GM08714 (cell line): ENCODE measurements at regions not wholly inside any gene's neighbourhood (a gene's known extent, or its start where the extent isn't known, plus 50 kb on each side); places are given as distances from the start of the nearest gene placed in this dataset.
"Not testable (repeated sequence)": the region's sequence is repeated elsewhere in the genome, so short reads cannot be mapped to it uniquely, and the experiment has no call there.

Source experiments
- H3K4me3 ChIP-seq: fragments of 200-500 bp; sonication (Bioruptor generic); 2 replicates; pipeline ENCODE4 v1.5.1; 2014; ENCODE audit warnings: mild to moderate bottlenecking, low read length, inconsistent platforms
- ZNF274 ChIP-seq: IDR thresholded peaks from 2 replicates; pipeline ENCODE4 v1.6.1; 2012; ENCODE audit warnings: mild to moderate bottlenecking, low read depth, low read length

DNA sequence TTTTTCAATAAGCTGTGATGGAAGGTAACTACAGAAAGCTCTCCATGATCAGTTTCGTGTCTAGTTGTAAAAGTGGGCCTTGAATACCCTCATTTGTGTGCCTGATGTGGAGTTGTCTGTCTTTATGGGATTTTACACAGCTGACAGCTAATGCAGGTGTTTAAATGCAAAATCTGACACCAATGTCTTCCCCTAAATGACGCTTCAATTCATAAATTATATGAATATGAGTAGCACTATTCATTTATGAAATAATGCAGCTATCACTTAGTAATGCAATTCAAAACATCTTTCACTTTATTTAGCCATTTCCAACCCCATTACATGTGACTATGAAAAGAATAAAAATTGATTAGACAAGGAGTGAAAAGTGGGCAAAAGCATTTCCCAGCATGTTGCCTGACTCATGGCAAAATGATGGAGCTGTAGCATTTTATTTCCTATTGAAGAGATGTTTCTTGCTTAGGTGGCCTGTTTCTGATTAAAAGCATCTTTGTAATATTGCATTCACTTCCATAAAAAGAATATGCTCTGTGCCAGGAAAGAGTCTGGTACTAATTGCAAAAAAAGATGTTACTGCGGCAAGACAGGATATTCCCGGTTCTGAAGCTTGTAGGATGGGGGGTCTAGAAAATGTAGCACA lies 116.7 kb upstream of the HAPLN1 start:
- no peak for TF ChIP-seq ZNF274
- H3K4me3 ChIP-seq = no peak overlapping the region

DNA sequence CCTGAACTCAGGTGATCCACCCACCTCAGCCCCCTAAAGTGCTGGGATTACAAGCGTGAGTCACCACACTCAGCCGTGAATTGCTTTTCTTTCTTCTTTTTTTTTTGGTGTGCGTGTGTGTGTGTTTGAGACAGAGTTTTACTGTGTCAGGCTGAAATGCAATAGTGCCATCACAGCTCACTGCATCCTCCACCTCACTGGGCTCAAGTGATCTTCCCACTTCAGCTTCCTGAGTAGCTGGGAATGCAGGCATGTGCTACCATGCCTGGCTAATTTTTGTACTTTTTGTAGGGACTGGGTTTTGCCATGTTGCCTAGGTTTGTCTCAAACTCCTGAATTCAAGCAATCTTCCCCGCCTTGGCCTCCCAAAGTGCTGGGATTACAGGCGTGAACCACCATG lies 113.7 kb upstream of the HAPLN1 start:
- H3K4me3 ChIP-seq = no peak overlapping the region
- TF ChIP-seq ZNF274 = no peak

DNA sequence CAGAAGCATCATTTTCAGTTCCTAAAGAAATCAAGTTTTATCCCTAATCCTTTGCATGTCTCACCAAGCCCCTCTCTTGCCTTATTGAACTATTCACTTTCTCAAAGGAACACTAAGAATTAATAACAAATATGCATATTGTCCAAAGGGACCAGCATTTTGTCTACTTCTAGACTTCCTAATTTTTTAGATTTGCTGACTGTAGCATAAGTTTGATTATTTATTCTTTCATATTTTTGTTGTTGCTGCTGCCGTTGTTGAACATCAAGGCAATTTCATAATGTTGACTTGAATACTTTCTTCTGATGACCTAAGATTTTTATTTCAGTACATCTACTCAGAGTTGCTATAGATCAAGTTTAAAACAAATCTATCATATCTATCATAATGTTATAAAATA lies 111.2 kb upstream of the HAPLN1 start:
- no peak for TF ChIP-seq ZNF274
- H3K4me3 ChIP-seq = no peak overlapping the region

DNA sequence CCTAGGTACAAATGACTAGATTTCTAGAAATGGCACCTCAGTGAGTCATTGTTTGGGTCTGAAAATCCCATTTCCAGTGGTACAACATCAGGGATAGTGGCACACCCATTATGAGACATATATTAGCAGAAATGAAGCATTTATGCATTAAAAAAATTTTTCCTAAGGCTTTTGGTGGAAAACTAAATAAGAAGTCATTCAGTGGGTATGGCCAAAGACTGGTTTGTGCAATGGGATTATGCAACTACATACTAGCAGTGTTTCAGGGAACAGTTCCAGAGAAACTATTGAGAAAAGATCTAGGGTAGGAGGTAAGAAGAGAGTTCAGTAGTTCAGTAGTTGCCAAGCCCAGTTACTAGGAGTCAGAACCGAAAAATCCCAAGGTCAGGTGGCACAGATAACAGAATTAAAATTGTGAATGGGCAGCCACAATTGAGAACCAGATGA lies 106.5 kb upstream of the HAPLN1 start:
- no peak for TF ChIP-seq ZNF274
- no peak overlapping the region for H3K4me3 ChIP-seq

DNA sequence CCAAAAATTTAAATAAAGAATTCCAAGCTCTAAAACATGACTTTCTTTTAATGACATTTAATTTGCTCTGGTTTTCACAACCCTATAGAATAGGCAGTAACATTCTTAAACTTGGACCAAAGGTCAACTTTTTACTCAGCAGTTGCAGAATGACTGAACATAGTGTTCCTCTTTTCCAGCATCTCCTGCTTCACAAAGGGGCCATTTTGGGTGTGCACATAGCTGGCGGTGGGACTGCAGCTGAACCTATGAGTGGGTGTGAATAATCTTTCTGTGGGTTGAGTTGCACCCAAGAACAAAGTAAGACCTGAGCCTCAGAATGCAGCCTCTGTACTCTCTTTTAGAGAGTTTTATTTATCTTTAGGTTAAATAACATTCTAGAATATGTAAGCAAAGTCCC lies 96.9 kb upstream of the HAPLN1 start:
- TF ChIP-seq ZNF274 = no peak
- no peak overlapping the region for H3K4me3 ChIP-seq

DNA sequence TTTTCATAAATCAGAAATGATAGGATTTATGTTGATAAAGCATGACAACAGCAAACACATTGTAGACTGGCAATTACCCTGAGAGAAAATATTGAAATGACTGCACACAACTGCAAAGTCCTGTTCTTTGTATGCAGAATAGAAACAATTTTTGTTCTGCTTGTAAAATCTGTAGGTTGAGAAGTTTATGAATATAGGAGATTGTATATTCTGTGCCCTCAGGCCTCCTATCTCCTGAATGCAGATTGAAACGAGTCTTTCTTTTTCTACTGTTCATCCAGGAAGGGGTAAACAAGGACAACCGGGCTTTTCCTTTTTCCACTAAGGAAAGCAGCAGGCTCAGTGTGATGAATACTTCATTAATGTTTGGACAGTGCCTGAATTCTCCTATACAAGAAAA lies 95.0 kb upstream of the HAPLN1 start:
- no peak for TF ChIP-seq ZNF274
- no peak overlapping the region for H3K4me3 ChIP-seq

DNA sequence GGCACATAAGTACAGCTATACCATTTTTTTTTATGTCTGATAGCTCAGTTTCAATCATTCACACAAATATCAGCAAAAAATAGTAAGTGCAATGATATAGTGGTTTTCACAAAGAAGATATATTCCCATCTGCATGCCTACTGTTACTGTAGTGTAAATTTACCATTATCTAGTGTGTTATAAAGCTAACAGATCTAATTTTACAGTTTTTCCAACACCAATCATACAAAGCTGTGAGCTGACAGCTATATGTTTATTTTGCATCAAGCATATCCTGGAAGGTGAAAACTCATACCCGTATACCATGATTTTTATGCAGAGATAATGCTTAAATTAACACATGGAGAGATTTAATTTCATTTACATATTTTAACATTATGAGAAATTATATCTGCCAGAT lies 89.9 kb upstream of the HAPLN1 start:
- no peak overlapping the region for H3K4me3 ChIP-seq
- no peak for TF ChIP-seq ZNF274

DNA sequence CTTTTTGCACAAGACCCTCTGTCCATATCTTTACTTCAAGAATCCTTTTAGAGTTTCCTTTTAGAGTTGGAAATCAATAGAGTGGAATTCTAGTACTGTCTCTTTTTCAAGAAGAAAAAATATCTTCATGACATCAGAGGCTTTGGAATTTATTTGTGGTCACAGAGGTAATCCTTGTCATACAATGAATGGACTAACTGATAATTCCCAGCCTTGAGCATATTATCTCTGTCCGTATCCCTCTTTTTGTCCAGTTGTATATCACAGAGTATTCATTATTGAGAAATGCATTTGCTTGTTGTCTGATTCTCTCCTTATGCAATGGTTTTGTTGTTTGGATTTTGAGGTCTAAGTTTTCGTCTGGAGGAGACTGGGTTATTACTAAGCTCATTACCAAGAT lies 82.0 kb upstream of the HAPLN1 start:
- H3K4me3 ChIP-seq = no peak overlapping the region
- no peak for TF ChIP-seq ZNF274

DNA sequence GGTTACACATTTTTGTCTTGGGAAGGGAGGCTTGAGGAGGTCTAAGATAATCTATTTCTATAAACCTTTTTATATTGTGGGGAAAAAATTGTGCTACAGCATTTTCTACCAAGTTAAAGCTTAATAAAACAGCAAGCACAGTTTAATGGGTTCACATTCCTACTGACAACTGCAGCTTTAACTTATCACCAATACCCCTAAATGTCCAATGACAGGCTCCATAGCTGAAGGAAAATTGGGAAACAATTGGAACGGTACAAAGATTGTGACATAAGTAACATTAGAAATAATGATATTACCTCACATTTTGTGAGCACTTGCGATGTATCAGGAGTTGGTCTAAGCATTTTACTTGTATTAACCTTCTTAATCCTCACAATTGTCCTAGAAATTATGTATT lies 79.5 kb upstream of the HAPLN1 start:
- no peak overlapping the region for H3K4me3 ChIP-seq
- no peak for TF ChIP-seq ZNF274

DNA sequence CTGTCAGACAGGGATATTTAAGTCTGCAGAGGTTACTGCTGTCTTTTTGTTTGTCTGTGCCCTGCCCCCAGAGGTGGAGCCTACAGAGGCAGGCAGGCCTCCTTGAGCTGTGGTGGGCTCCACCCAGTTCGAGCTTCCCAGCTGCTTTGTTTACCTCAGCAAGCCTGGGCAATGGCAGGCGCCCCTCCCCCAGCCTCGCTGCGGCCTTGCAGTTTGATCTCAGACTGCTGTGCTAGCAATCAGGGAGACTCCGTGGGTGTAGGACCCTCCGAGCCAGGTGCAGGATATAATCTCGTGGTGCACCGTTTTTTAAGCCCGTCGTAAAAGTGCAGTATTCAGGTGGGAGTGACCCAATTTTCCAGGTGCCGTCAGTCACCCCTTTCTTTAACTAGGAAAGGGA lies 78.4 kb upstream of the HAPLN1 start:
- H3K4me3 ChIP-seq = not testable (repeated sequence)

DNA sequence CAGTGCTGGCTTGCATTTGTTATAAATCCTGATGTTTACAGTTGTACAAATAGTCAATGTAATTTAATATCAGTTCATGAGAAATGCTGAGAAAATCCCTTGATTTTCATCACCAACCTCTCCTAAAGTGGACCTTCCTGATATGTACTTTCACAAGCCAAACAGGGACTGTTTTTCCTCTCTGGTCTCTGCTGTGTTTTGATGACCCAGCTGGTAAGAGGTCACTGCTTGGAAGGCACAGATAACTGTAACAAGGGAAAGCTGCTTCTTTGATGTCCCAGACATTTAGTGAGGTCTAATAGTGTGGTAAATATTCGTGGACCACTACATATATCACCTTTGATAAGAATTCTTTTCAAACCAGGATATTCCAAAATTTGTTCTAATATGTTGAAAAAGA lies 68.7 kb upstream of the HAPLN1 start:
- no peak overlapping the region for H3K4me3 ChIP-seq
- TF ChIP-seq ZNF274 = no peak

DNA sequence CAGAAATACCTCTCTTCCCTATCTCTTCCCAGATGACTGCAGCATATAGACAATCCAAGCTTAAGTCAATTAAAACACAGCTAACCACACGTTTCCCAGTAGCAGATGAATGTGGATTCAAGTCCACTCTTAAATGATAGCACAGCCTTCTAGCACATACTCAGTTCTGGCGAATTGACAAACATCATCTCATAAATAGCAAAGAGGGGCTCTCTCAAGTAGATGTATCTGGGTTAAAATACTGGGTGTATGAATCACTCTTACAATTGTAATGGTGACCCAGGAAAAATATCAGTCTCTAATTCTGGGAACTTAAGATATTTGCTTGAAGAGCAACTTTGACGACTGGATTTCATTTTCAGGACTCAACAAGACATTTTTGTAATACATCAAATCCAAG lies 67.0 kb upstream of the HAPLN1 start:
- no peak for TF ChIP-seq ZNF274
- H3K4me3 ChIP-seq = no peak overlapping the region

DNA sequence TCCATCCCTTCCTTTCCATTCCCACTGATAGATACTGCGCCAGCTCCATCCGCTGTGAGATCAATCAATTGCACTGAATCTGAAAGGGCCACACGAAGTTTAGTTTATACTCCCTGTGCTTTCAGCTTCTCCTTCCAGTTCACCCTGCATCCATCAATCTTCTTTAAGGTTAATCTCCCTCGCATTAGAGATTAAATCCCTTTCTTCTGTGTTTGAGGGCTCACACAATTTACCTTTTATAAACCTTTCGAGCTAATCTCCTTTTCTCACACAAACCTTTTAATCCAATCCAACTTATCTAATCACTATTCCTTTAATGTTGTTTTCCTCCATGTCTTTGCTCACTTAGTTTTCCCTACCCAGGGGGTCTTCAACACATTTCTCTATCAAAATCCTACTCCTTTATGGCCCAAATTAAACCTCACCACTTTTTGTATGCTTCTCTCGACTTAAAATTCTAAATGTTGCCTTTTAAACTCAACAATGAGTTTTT lies 64.6 kb upstream of the HAPLN1 start:
- TF ChIP-seq ZNF274 = no peak
- no peak overlapping the region for H3K4me3 ChIP-seq

DNA sequence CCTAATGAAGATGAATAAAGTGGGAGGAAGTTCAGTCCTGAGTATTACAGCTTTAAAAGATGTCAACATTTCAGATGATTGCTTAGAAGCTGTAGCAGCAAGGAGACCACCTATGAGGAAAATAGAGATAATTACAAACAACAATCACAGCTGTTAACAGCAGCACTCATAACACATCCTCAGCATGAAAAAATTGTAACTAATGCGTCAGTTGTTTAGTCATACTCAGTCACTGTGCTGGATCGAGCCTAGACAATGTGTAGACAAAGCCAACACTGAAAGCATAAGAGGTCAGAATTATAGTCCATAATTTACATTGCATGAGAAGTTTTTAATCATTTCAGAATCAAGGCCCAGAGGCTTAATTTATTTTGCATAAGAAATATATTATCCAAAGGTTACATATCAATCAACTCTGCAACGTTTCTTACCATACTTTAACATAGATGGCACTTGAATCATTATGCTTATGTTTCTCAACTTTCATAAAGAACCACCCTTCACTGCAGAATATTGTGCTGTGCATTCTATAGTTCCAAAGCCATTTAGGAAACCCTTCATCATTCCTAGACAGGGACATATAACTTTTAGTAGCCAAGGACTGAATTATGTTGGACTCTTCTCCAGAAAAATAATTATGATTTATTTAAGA lies 60.2 kb upstream of the HAPLN1 start:
- no peak overlapping the region for H3K4me3 ChIP-seq
- TF ChIP-seq ZNF274 = no peak

DNA sequence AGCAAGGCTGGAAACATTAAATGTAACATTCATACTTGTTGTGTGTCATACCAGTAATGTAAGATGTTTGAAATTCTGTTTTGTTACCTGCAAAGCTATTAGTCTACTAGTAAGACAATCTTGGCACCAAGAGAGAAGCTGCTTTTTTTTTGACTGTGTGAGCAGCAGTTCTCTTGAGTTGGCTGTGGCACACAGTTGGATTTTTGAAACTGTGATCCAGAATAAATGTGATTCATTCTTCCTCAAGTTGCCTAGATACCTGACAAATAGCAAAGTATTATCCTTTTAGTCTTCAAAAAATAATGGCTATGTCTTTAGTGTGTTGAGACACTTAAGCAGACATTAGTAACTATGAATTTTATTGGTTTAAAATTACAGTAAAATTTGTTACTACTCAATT lies 57.2 kb upstream of the HAPLN1 start:
- no peak for TF ChIP-seq ZNF274
- no peak overlapping the region for H3K4me3 ChIP-seq
